OCI-LY7 (cell line): ENCODE measurements at regions not wholly inside any gene's neighbourhood (a gene's known extent, or its start where the extent isn't known, plus 50 kb on each side); places are given as distances from the start of the nearest gene placed in this dataset.

ENCODE experiments used
- BruUV-seq: library from RNA; stranded (reverse); fragments of 400-500 nt; replicated peaks from 2 replicates; lab custom pipeline; 2021; lab: Mats Ljungman, UMichigan
- CTCF ChIA-PET: fragments of 300-600 bp; sonication (Branson Sonifier 250); formaldehyde crosslinking; loops from one replicate; lab custom pipeline; 2022; ENCODE audit warnings: antibody characterized with exemption; ENCODE audit not compliant: unreplicated experiment; lab: Charles Lee
- POLR2A ChIA-PET: fragments of 300-600 bp; sonication (Branson Sonifier 250); formaldehyde crosslinking; loops from one replicate; lab custom pipeline; 2022; ENCODE audit warnings: antibody characterized with exemption; lab: Charles Lee
- DNase-seq: peaks from one replicate; pipeline ENCODE4 v3.0.0-alpha.2; 2015; ENCODE audit warnings: low spot score
- H2AFZ ChIP-seq: fragments of 200-600 bp; sonication (generic), shearing (Covaris generic); 2 replicates; pipeline ENCODE4 v1.6.1; 2014; ENCODE audit warnings: mild to moderate bottlenecking, antibody characterized with exemption, low read length, moderate library complexity
- H3K27ac ChIP-seq: fragments of 200-600 bp; sonication (generic); 2 replicates; pipeline ENCODE4 v1.5.1; 2014; ENCODE audit warnings: mixed run types, low read depth, mild to moderate bottlenecking, moderate library complexity, low read length, inconsistent platforms; ENCODE audit not compliant: poor library complexity, severe bottlenecking
- H3K36me3 ChIP-seq: fragments of 200-600 bp; sonication (generic); 2 replicates; pipeline ENCODE4 v1.6.1; 2014; ENCODE audit warnings: mild to moderate bottlenecking, antibody characterized with exemption, low read length, moderate library complexity, mixed read lengths; ENCODE audit not compliant: insufficient read depth
- H3K4me1 ChIP-seq: fragments of 200-600 bp; sonication (generic); 2 replicates; pipeline ENCODE4 v1.5.1; 2014; ENCODE audit warnings: mild to moderate bottlenecking, low read length; ENCODE audit not compliant: insufficient read depth, poor library complexity, severe bottlenecking
- H3K4me2 ChIP-seq: fragments of 200-600 bp; sonication (generic); 2 replicates; pipeline ENCODE4 v1.6.1; 2014; ENCODE audit warnings: mild to moderate bottlenecking, low read length
- H3K4me3 ChIP-seq: fragments of 200-600 bp; sonication (generic); 2 replicates; pipeline ENCODE4 v1.5.1; 2014; ENCODE audit warnings: mild to moderate bottlenecking, low read depth, low read length; ENCODE audit not compliant: poor library complexity, severe bottlenecking
- H3K79me2 ChIP-seq: fragments of 200-600 bp; sonication (generic); 2 replicates; pipeline ENCODE4 v1.6.1; 2016; ENCODE audit warnings: low read depth, mild to moderate bottlenecking, low read length, moderate library complexity, mixed read lengths; ENCODE audit not compliant: insufficient read depth
- H3K9me2 ChIP-seq: fragments of 200-600 bp; sonication (generic); 2 replicates; pipeline ENCODE4 v1.6.1; 2016; ENCODE audit warnings: mild to moderate bottlenecking, low read length, mixed read lengths; ENCODE audit not compliant: insufficient read depth
- H3K9me3 ChIP-seq: fragments of 200-600 bp; sonication (generic); 2 replicates; pipeline ENCODE4 v1.6.1; 2014; ENCODE audit warnings: mild to moderate bottlenecking, mixed run types, low read length, mixed read lengths
- H4K20me1 ChIP-seq: fragments of 200-600 bp; sonication (generic); 2 replicates; pipeline ENCODE4 v1.6.1; 2014; ENCODE audit warnings: mild to moderate bottlenecking, antibody characterized with exemption, low read length, moderate library complexity, mixed read lengths; ENCODE audit not compliant: insufficient read depth
- EZH2phosphoT487 ChIP-seq: fragments of 200-600 bp; sonication (generic); IDR thresholded peaks from 2 replicates; pipeline ENCODE4 v1.6.1; 2018; ENCODE audit warnings: low read depth, borderline replicate concordance, mild to moderate bottlenecking, mixed run types, antibody characterized with exemption, low read length, moderate library complexity, mixed read lengths
- intact Hi-C: fragments of 100-400 bp; cut with micrococcal nuclease; formaldehyde crosslinking; loops from one replicate; pipeline ENCODE4 v1.10.0; 2022; ENCODE audit not compliant: unreplicated experiment
- TF ChIP-seq, protein P1 (sequence below): fragments of 200-600 bp; sonication (generic); conservative IDR thresholded peaks from 2 replicates; pipeline ENCODE4 v1.5.1; 2014; ENCODE audit warnings: mild to moderate bottlenecking, antibody characterized with exemption, low read length, moderate library complexity, mixed read lengths

GRCh38 chr7:52462474-52462873, 573.0 kb upstream of the POM121L12 start:
- CTCF ChIA-PET, result no interaction called here
- H3K9me3 ChIP-seq, result no peaks in the 10 kb centered on the region

GRCh38 chr7:52455571-52455970, 579.9 kb upstream of the POM121L12 start:
- intact Hi-C loops, result no loop called here
- Histone ChIP-seq H4K20me1 (no peaks in the 10 kb centered on the region), H3K79me2 (no peaks in the 10 kb centered on the region), H3K4me2 (no peak overlapping the region), H3K4me1 (no peaks in the 10 kb centered on the region), H3K4me3 (no peak overlapping the region), H3K9me3 (no peaks in the 10 kb centered on the region), H2AFZ (no peak overlapping the region), H3K27ac (no peak overlapping the region), H3K36me3 (no peaks in the 10 kb centered on the region), H3K9me2 (no peaks in the 10 kb centered on the region)
- CTCF ChIA-PET, result no interaction called here
- POLR2A ChIA-PET, result interaction anchor here (0.6 kb wide), 1 partner anchor 82 kb away, joined by 3 read pairs; no protein-coding TSS in a partner anchor
- TF ChIP-seq, protein P1, sequence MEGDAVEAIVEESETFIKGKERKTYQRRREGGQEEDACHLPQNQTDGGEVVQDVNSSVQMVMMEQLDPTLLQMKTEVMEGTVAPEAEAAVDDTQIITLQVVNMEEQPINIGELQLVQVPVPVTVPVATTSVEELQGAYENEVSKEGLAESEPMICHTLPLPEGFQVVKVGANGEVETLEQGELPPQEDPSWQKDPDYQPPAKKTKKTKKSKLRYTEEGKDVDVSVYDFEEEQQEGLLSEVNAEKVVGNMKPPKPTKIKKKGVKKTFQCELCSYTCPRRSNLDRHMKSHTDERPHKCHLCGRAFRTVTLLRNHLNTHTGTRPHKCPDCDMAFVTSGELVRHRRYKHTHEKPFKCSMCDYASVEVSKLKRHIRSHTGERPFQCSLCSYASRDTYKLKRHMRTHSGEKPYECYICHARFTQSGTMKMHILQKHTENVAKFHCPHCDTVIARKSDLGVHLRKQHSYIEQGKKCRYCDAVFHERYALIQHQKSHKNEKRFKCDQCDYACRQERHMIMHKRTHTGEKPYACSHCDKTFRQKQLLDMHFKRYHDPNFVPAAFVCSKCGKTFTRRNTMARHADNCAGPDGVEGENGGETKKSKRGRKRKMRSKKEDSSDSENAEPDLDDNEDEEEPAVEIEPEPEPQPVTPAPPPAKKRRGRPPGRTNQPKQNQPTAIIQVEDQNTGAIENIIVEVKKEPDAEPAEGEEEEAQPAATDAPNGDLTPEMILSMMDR, result no peak
- no peak for TF ChIP-seq EZH2phosphoT487
- no peak for DNase-seq
- no TSS peak for BruUV-seq

More at GRCh38 chr7:52462474-52462873, 573.0 kb upstream of the POM121L12 start:
- H4K20me1 ChIP-seq, result no peaks in the 10 kb centered on the region
- H3K9me2 ChIP-seq, result 0 out of 2 replicates have a peak, but pooled peaks cover 3% of the 10 kb centered on the region
- DNase-seq, result no peak
- POLR2A ChIA-PET, result interaction anchor here (0.6 kb wide), 1 partner anchor 30 kb away, joined by 3 read pairs; no protein-coding TSS in a partner anchor
- intact Hi-C loops, result no loop called here
- BruUV-seq, result no TSS peak
- no peak overlapping the region for H3K27ac ChIP-seq
- H3K79me2 ChIP-seq, result no peaks in the 10 kb centered on the region
- H2AFZ ChIP-seq, result no peak overlapping the region
- no peaks in the 10 kb centered on the region for H3K36me3 ChIP-seq
- H3K4me3 ChIP-seq, result no peak overlapping the region
- TF ChIP-seq EZH2phosphoT487, result no peak
- TF ChIP-seq, protein P1, result no peak
- H3K4me1 ChIP-seq, result no peaks in the 10 kb centered on the region
- H3K4me2 ChIP-seq, result no peak overlapping the region

- Histone ChIP-seq H3K4me2 (no peak overlapping the region), H3K79me2 (no peaks in the 10 kb centered on the region), H2AFZ (no peak overlapping the region), H3K9me3 (no peaks in the 10 kb centered on the region), H3K4me1 (no peaks in the 10 kb centered on the region), H3K36me3 (no peaks in the 10 kb centered on the region), H3K9me2 (no peaks in the 10 kb centered on the region), H4K20me1 (no peaks in the 10 kb centered on the region), H3K4me3 (no peak overlapping the region), H3K27ac (no peak overlapping the region)
- no TSS peak for BruUV-seq
- DNase-seq, result no peak
- ChIA-PET POLR2A (no interaction called here), CTCF (no interaction called here)
- TF ChIP-seq EZH2phosphoT487, result no peak
- TF ChIP-seq, protein P1, result no peak
- intact Hi-C loops, result no loop called here
These were observed 584.6 kb upstream of the POM121L12 start for GRCh38 chr7:52450816-52451215.
